ENCODE measurements at regions not wholly inside any gene's neighbourhood (a gene's known extent, or its start where the extent isn't known, plus 50 kb on each side); places are given as distances from the start of the nearest gene placed in this dataset.

DNA sequence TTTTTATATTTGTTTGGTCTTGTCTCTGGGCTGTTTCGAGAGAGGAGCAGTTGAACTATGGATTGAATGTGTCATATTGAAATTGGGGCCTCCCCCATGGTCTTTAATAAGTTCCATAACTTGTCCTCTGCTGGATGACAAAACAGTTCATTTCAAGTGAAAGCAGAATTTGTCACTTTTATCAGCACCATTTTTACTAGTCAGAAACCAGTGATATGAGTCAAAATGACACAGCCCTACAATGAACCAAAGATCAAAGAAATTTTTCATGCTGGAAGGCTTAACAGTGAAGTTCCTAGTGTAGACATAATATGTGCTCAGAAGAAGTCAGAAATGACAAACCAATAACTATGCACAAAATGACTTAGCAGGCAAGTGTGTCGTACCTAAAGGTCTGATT lies 133.6 kb upstream of the VWC2 start:
- no peak overlapping the region for H3K27ac Mint-ChIP-seq
- no peaks in the 10 kb centered on the region for H3K36me3 Mint-ChIP-seq (ENCODE audit: low read depth)
- H3K4me3 Mint-ChIP-seq: no peak overlapping the region
- peaks cover 3% of the 10 kb centered on the region for H3K4me1 Mint-ChIP-seq
- H3K27me3 Mint-ChIP-seq (ENCODE audit: low read depth): no peaks in the 10 kb centered on the region
- no peaks in the 10 kb centered on the region for H3K9me3 Mint-ChIP-seq
- TF ChIP-seq, protein P1, sequence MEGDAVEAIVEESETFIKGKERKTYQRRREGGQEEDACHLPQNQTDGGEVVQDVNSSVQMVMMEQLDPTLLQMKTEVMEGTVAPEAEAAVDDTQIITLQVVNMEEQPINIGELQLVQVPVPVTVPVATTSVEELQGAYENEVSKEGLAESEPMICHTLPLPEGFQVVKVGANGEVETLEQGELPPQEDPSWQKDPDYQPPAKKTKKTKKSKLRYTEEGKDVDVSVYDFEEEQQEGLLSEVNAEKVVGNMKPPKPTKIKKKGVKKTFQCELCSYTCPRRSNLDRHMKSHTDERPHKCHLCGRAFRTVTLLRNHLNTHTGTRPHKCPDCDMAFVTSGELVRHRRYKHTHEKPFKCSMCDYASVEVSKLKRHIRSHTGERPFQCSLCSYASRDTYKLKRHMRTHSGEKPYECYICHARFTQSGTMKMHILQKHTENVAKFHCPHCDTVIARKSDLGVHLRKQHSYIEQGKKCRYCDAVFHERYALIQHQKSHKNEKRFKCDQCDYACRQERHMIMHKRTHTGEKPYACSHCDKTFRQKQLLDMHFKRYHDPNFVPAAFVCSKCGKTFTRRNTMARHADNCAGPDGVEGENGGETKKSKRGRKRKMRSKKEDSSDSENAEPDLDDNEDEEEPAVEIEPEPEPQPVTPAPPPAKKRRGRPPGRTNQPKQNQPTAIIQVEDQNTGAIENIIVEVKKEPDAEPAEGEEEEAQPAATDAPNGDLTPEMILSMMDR (IDR thresholded peaks at IDR 0.05; ENCODE audit: unreplicated experiment in 3 of 3): no peak

DNA sequence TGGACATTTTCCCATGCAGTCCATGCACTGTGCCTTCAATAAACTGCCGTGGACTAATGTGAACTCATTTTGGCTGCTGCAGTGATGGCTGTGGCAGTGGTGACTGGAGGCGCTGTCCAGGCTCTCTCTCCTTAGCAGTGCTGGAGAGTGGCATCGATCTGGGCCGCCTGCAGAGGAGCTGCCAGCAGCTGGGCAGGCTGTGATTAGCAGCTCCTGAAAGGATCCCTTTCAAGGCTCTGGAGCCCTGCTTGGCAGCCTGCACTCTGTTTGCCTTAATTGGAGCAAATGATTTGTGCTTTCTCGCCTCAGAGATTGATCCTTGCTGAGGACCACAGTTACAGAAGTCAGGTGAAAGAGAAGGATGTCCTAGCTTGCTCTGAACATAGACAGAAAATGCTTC lies 130.1 kb upstream of the VWC2 start:
- Mint-ChIP-seq H3K4me1 (peaks cover 3% of the 10 kb centered on the region), H3K4me3 (no peak overlapping the region), H3K36me3 (ENCODE audit: low read depth) (no peaks in the 10 kb centered on the region), H3K27me3 (ENCODE audit: low read depth) (peaks cover 3% of the 10 kb centered on the region), H3K9me3 (no peaks in the 10 kb centered on the region), H3K27ac (no peak overlapping the region)
- TF ChIP-seq, protein P1 (IDR thresholded peaks at IDR 0.05; ENCODE audit: unreplicated experiment in 3 of 3): no peak

DNA sequence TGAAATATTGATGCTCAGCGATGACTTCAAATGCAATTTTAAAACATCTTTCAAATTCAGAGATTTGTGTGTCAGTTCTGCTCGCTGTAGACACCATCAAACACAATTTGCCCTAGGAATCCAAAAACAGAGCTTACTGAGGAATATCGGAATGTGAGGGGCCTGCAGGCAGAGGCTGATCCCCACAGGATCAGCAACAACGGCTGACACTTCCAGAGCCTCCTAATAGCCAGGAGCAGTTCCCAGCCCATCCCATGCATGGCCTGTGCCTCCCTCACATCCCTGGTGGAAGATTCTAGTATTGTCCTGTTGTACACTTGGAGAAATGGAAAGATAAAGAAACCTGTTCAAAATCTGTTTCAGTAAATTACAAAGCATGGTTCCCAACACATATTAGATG lies 129.7 kb upstream of the VWC2 start:
- TF ChIP-seq, protein P1 (IDR thresholded peaks at IDR 0.05; ENCODE audit: unreplicated experiment in 3 of 3): no peak

DNA sequence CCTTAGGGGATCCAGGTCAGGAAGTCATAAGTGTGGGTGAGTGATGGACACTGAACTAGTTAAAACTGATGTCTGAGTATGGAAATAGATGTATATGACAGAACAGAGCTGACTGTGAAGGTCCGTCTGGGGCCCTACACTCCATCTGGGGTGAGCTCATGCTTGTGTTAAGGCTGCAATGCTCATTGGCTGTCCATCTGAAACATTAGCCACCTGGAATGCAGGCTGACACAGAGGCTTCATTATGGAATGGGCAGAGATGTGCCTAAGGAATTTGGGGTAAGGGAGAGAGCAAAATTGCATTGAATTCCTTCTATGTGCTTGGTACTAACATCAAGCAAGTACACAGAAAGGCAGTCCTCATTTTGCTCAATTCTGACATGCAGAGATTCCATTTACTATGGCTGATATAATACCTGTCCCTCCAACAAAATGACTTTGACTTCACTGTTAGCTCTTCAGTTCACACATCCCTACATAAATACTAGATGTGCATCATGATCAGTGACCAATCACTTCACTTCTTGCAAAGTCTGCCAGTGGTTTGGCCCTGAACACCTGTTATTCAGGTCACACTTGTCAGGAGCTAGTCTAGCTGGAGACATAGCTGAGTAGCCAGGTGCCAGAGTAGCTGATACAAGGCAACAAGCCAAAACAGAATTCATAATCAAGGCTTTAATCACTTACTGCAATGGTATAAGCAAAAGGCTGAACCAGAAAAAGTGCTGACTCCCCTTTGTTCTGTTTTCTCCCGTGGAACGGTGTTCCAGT lies 128.9 kb upstream of the VWC2 start:
- Mint-ChIP-seq H3K4me1 (peaks cover 3% of the 10 kb centered on the region), H3K36me3 (ENCODE audit: low read depth) (no peaks in the 10 kb centered on the region), H3K27ac (no peak overlapping the region), H3K9me3 (peaks cover 4% of the 10 kb centered on the region), H3K27me3 (ENCODE audit: low read depth) (peaks cover 3% of the 10 kb centered on the region), H3K4me3 (no peak overlapping the region)
- TF ChIP-seq, protein P1 (IDR thresholded peaks at IDR 0.05; ENCODE audit: unreplicated experiment in 3 of 3): no peak

More for the DNA sequence above, 129.7 kb upstream of the VWC2 start:
- H3K4me1 Mint-ChIP-seq: peaks cover 3% of the 10 kb centered on the region
- no peak overlapping the region for H3K27ac Mint-ChIP-seq
- no peaks in the 10 kb centered on the region for H3K9me3 Mint-ChIP-seq
- H3K36me3 Mint-ChIP-seq (ENCODE audit: low read depth): no peaks in the 10 kb centered on the region
- peaks cover 3% of the 10 kb centered on the region for H3K27me3 Mint-ChIP-seq (ENCODE audit: low read depth)
- no peak overlapping the region for H3K4me3 Mint-ChIP-seq

DNA sequence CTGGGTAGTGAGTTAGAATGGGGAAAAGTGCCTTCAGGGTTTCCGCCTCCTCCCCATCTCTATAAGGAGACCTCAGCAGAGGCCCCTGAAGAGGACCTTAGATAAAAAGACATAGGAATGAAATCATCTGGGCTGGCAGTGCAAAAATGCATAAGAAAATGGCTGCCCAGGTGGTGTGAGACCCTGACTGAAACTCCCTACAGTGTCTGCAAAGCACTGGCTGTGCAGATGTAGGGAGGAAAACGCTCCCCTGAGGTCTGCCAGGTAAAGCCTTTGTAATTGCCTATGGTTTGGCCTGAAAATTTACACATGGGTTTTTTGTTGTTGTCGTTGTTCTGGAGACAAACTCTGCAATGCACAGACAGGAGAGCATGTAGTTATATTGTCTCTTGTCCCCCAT lies 128.1 kb upstream of the VWC2 start:
- TF ChIP-seq, protein P1 (IDR thresholded peaks at IDR 0.05; ENCODE audit: unreplicated experiment in 3 of 3): no peak
- peaks cover 3% of the 10 kb centered on the region for H3K27me3 Mint-ChIP-seq (ENCODE audit: low read depth)
- no peaks in the 10 kb centered on the region for H3K36me3 Mint-ChIP-seq (ENCODE audit: low read depth)

More for the DNA sequence above, 128.1 kb upstream of the VWC2 start:
- H3K9me3 Mint-ChIP-seq: peaks cover 4% of the 10 kb centered on the region
- H3K27ac Mint-ChIP-seq: no peak overlapping the region
- H3K4me1 Mint-ChIP-seq: peaks cover 3% of the 10 kb centered on the region
- H3K4me3 Mint-ChIP-seq: no peak overlapping the region

All from nephron (organoid).